Gastrocnemius medialis (tissue), 4 donors: ENCODE measurements at regions not wholly inside any gene's neighbourhood (a gene's known extent, or its start where the extent isn't known, plus 50 kb on each side); places are given as distances from the start of the nearest gene placed in this dataset.

Experiments used
- POLR2A ChIP-seq, 2 donors: fragments of 450-650 bp; IDR thresholded peaks; one replicate each; pipeline ENCODE4 v1.6.1; 2017; ENCODE audit warnings: antibody characterized with exemption in 2 of 2, mild to moderate bottlenecking in 2 of 2, moderate library complexity in 2 of 2
- TF ChIP-seq, protein P1 (sequence below), 5 experiments: fragments of 450-650 bp in 3 of 5; fragments of 200-600 bp in 2 of 5; sonication (generic) in 2 of 5; IDR thresholded peaks in 4 of 5; conservative IDR thresholded peaks in 1 of 5; 1 replicate in 4 of 5; 2 replicates in 1 of 5; pipeline ENCODE4 v1.5.1; 2016 to 2019; ENCODE audit warnings: antibody characterized with exemption in 5 of 5, mild to moderate bottlenecking in 3 of 5, moderate library complexity in 3 of 5

DNA sequence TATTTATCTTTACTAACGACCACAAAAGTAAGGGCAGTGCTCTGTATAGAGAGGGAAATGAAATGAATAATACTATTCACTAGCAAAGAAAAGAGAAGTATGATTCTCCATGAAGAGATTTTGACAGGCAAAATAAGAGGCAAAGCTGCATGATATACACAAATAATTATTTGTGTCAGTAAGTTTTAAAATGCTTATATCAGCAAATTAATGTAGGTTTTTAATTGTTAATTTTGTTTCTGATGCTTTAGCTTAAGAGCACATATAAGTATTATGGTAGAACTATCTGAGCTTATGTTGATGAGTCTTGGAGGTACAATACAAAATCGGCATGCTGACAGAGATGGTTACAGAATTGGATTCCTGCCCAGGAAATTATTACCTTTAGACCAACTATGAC lies 383.1 kb upstream of the VSTM2A start:
- TF ChIP-seq, protein P1, sequence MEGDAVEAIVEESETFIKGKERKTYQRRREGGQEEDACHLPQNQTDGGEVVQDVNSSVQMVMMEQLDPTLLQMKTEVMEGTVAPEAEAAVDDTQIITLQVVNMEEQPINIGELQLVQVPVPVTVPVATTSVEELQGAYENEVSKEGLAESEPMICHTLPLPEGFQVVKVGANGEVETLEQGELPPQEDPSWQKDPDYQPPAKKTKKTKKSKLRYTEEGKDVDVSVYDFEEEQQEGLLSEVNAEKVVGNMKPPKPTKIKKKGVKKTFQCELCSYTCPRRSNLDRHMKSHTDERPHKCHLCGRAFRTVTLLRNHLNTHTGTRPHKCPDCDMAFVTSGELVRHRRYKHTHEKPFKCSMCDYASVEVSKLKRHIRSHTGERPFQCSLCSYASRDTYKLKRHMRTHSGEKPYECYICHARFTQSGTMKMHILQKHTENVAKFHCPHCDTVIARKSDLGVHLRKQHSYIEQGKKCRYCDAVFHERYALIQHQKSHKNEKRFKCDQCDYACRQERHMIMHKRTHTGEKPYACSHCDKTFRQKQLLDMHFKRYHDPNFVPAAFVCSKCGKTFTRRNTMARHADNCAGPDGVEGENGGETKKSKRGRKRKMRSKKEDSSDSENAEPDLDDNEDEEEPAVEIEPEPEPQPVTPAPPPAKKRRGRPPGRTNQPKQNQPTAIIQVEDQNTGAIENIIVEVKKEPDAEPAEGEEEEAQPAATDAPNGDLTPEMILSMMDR (IDR thresholded peaks at IDR 0.05 in 4 of 5, conservative IDR thresholded peaks at IDR 0.05 in 1 of 5), result no peak
- no peak for TF ChIP-seq POLR2A (IDR thresholded peaks at IDR 0.05)
